NCI-H146 treated with DMSO at 0.1 percent for 48 hours (cell line): ENCODE measurements at regions not wholly inside any gene's neighbourhood (a gene's known extent, or its start where the extent isn't known, plus 50 kb on each side); places are given as distances from the start of the nearest gene placed in this dataset.

ENCODE experiments used
- DNase-seq: peaks from one replicate; lab custom pipeline; 2025; ENCODE audit not compliant: unreplicated experiment; lab: John Stamatoyannopoulos, UW

GRCh38 chr4:24419181-24420034 lies 164.9 kb downstream of the DHX15 start:
- peak; percentile 27 for DNase-seq

DNA sequence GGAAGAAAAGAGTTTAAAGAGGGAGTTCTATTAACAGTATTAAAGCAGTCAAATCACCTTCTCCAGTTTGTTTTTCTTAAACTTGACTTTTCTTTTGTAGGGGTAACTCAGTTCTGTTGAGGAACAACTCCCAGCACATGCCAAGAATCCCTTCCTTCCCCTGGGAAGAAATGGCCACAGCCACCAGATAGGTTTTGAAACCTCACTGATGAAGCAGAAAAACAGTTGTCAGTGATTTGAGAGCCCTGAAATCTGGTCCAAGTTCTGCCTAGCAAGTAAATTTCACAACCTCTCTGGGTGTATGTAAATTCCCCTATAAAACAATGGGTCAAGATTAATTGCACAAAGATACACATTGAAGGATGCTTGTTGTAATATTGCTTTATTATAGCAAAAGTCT lies 167.1 kb downstream of the DHX15 start:
- DNase-seq = no peak

DNA sequence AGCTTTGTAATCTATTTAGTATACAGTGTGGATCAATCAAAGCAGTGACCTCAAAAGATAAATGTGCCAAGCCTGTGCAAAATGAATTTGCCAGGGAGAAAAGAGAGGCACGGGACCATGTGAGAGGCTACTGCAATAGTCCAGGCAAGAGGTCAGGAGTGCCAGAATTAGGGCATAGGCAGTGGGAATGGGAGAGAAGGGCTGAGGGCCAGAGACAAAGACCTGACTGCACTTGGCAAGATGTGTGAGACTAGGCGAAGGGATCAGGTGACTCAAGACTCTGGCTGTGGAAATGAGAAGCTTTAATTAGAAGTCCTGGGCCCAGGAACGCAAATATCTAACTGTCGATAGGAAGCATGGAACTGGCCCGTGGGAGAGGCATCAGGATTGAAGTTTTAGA lies 168.1 kb downstream of the DHX15 start:
- DNase-seq = no peak

GRCh38 chr4:24413311-24413784 lies 171.0 kb downstream of the DHX15 start:
- no peak for DNase-seq

GRCh38 chr4:24411806-24412205 lies 172.5 kb downstream of the DHX15 start:
- no peak for DNase-seq

DNA sequence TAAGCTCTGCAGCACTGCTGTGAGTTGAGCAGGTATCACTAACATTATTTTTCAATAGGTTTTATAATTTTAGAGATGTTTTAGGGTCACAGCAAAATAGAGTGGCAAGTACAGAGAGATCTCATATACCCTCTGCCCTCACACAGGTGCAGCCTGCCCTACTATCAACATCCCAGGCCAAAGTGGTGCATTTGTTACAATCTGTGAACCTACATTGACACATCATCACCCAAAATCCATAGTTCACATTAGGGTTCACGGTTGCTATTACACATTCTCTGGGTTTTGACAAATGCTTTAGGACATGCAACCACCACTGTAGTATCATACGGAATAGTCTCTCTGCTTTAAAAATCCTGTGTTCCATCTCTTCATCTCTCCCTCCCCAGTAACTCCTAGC lies 173.1 kb downstream of the DHX15 start:
- no peak for DNase-seq

DNA sequence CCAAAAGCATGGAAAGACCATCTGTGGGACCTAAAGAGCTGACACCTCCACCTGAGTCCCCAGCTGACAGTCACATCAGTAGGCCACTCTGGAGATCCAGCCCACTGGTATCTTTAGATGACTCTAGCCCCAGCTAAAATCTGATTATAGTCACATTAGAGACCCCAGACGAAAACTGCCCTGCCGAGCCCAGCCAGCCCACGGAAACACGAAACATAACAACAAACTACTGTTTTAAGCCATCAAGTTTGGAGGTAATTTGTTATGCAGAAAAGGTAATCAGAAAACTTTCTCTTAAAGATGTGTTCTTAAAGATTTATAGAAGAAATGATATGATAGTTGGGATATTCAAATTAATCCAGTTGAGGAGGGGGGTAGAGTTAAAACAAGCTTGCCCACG lies 175.7 kb downstream of the DHX15 start:
- no peak for DNase-seq

DNA sequence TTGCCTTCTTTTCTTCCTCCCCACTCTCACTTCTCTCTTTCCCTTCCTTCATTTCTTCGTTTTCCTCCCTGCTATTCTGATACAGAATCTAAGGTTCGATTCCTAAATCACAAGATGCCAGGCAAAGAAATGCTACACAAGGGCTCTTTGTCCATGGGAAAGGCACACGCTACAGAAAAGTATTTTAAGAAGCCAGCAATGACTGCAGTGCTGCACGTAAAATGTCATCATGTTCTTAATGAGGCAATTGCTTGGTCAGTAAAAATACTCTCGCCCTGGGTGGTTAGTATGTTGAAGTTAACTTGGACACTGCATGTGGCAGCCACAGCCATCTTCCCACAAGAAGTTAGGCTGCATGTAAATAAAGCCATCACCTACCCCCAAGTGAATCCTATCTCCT lies 178.4 kb downstream of the DHX15 start:
- no peak for DNase-seq

GRCh38 chr4:24405341-24405740 lies 179.0 kb downstream of the DHX15 start:
- no peak for DNase-seq

- DNase-seq = no peak
Observed at GRCh38 chr4:24404281-24404680, 180.1 kb downstream of the DHX15 start.

DNA sequence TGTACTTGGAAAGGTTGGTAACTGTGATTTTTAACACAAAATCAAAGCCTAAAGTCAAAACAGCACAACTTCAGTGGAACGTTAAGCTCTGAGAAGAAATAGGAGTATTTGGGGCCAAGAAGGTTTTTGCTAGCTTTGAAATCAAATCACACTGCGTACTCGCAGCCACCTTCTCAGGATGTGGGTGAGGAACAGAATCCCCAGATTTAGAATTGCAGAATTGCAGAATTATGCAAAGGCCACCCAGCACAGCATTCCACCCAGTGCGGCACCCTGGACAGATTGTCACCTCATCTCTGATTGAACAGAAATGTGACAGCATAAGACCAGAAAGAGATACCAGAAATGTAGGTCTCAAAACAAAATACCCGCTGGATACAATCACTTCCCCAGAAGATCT lies 181.1 kb downstream of the DHX15 start:
- no peak for DNase-seq

DNA sequence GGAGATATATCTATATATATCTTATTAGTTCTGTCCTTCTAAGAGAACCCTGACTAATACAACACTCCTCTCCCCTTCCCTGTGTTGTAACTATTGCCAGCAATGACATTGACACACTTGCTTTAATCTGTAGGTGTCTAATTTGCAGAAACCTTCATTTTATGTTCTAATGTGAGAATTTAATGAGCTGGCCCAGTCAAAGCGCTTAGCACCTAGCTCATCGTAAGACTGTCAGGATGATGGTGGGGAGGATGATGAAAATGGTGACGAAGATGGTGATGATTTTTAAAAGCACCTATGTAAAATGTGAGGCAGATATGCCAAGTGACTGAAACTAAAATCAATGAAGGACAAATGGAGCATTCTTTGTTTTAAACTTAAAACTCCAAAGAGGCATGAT lies 183.8 kb downstream of the DHX15 start:
- no peak for DNase-seq

- DNase-seq = no peak
Observed at GRCh38 chr4:24396988-24397387, 187.4 kb downstream of the DHX15 start.

GRCh38 chr4:24395937-24396336 lies 188.4 kb downstream of the DHX15 start:
- DNase-seq = no peak

DNA sequence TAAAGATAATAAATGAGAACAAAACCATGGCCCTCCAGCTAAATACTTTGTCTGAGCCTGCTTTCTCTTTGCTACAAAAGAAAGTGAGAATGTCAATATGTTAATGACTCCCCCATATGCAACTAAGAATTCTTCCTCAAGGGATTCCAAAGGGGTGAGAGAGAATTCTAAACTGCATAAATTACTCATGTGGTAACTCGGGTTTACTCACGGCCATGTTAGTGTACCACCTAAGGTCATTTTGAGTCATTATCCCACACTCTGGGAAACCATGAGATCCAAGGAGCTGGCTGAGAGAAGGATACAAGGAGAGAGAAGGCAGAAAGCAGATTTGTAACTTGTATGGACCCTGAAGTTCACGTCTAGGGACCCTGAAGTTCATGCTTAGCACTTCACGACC lies 190.3 kb downstream of the DHX15 start:
- no peak for DNase-seq

GRCh38 chr4:24392613-24393012 lies 191.7 kb downstream of the DHX15 start:
- no peak for DNase-seq

- DNase-seq = no peak
Observed at GRCh38 chr4:24382381-24382780, 202.0 kb downstream of the DHX15 start.

GRCh38 chr4:24380957-24381665 lies 203.2 kb downstream of the DHX15 start:
- no peak for DNase-seq

DNA sequence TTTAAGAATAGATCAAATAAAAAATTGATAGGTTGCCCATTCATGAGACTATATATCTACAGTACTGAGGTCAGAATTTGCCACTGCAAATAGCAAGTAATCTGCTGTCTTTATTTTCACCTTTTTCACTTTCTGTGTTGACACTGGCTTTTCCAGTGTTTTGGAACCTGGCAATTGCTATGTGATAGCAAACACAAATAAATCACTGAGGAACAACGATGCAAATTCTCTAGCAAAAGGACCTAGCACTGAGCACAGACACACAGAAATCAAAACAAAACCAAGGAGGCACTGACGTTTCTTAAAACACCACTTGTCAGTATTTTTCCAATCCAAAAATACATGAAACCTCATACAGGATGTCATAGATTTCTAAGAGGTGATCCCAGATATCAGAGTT lies 210.7 kb downstream of the DHX15 start:
- no peak for DNase-seq

DNA sequence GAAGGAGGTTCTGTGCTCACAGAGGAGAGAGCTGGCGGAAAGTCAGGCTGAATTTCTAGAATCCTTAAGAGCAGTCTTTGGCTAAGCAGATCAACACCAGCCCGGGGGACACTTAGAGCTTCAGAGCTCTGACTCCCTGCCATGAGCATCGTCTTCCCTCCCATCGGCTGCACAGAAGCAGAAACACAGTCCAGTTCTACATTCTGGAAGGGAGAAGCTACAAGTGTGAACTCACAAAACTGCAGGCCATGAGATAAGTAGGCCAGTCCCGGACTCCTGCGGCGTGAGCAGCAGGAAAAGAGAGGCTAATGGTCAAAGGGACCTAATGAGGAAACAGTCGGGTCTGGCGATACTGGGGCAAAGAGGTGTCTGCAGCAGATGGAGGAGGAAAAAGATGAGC lies 211.5 kb downstream of the DHX15 start:
- DNase-seq = no peak

DNA sequence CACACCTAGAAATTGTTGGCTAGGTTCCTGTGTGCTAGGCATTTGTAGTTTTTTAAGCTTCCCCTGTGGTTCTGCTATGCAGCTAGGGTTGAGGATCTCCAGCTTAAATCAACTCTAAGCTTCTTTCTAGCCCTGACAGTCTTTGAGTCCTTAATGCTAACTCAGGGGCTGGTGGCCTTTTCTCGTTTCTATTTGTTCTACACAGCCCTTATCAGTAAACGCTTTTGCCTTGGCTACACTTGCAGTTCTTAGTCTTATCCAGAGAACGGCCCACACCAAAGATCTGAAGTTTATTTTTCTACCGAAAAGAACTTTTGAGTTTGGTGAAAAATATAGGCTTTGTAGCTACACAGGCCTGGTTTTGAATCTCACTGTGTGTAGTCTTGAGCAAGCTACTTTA lies 212.0 kb downstream of the DHX15 start:
- DNase-seq = no peak

DNA sequence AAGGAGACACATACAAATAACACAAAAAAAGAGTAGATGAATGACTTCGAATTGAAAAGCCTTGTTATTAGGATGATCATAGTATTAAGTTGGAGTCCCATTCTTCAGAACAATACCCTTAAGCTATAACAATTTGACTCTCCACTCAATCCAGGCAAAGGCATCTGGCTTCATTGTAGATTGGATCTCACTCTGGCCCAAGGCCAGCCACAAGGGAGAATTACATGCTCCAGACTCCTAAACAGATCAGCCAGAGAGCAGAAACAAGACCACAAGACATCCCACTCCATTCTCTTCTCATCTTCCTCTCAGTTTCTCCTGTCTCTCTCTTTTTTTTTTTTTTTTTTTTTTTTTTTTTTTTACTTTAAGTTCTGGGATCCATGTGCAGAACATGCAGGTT lies 213.9 kb downstream of the DHX15 start:
- no peak for DNase-seq
